GM21390 (cell line): ENCODE measurements at regions not wholly inside any gene's neighbourhood (a gene's known extent, or its start where the extent isn't known, plus 50 kb on each side); places are given as distances from the start of the nearest gene placed in this dataset.
"Not testable (repeated sequence)": the region's sequence is repeated elsewhere in the genome, so short reads cannot be mapped to it uniquely, and the experiment has no call there.

Experiments
- ATAC-seq: cut with Tn5 transposase; IDR thresholded peaks from one replicate; pipeline ENCODE4 v1.9.1; 2021; ENCODE audit not compliant: unreplicated experiment

DNA sequence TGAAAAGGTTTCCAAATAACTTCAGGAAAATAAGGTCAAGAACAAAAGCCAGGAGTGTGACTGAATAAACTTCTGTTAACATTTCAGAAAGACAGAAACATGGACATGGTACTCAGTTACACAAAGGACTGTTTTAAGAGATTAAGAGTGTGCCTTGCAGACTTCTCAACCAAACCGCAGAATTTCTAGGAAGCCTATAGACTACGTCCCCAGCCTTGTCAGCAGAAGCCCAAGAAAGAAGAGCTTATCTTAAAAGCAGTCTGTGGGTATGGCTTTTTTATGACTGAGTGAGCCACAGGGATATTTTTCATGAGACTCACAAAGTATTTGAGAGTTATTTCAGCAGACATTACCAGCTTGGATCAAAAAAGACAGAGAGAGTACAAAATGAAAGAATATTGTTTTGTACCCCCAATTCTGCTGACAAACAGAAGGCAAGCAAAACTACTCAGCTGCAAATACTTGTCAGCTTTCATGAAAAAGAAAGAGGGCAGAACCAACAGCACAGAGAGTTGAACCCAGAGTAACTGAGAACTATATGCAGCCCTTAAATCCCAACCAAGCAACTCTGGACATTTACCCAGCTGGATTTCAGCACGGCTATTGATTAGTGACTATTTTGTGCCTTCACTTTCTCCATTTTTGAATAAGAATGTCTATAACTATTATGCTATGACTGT, 711.0 kb upstream of the CTNND2 start:
- no peak for ATAC-seq

DNA sequence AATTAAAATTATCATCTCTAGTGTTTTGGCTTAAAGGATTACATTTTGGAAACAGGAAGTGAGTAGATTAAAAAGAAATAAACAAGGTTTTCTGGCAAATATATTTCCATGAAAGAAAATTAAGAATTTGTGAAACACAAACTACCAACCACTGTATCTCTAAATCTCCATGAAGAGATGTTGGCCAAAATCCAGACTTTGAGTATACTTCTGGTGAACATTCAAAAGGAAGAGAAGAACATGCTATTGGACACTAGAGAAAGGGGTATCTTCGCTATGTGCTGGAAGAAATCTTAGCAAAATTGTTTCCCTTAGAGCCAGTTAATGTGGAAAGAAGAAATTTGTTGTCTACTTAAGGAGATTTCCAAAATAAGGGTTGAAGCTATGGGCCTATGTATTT, 710.4 kb upstream of the CTNND2 start:
- no peak for ATAC-seq

GRCh38 chr5:12611132-12611531, 706.9 kb upstream of the CTNND2 start:
- ATAC-seq = no peak

- ATAC-seq = not testable (repeated sequence)
Measured at GRCh38 chr5:12607817-12608216, 703.6 kb upstream of the CTNND2 start.

DNA sequence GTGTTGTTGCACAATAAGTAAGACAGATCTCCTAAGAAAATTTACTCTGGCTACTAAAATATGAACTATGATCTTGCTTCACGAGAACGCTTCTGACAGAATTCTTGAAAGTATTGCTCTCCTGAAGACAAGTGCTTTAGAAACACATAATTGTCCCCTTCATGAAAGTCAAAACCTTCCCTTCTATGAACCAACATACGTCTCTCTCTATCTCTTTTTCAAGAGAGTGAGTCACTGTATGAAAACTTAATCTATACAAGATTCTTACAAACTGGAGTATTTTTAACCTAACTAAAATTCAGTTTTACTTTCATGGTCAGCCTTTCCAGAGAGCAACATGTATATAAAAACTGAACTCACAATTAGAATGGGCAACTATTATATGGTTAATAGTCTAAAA, 688.0 kb upstream of the CTNND2 start:
- ATAC-seq = no peak

GRCh38 chr5:12586406-12586805, 682.2 kb upstream of the CTNND2 start:
- no peak for ATAC-seq

DNA sequence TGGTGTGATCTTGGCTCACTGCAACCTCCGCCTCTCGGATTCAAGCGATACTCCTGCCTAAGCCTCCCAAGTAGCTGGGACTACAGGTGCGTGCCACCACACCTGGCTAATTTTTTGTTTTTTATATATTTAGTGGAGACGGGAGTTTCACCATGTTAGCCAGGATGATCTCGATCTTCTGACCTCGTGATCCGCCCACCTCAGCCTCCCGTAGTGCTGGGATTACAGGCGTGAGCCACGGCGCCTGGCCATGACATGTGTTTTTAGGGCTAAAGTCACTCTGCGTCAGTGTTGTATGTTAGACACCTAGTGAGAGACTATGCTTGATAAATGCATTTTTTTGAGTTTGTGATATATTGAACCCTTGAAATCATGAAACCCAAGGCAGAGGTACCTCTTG, 674.6 kb upstream of the CTNND2 start:
- ATAC-seq = not testable (repeated sequence)

- not testable (repeated sequence) for ATAC-seq
Measured at GRCh38 chr5:12576953-12577352, 672.7 kb upstream of the CTNND2 start.

GRCh38 chr5:12574298-12575093, 670.2 kb upstream of the CTNND2 start:
- not testable (repeated sequence) for ATAC-seq

GRCh38 chr5:12573916-12574297, 669.7 kb upstream of the CTNND2 start:
- ATAC-seq = not testable (repeated sequence)

GRCh38 chr5:12570688-12571087, 666.4 kb upstream of the CTNND2 start:
- no peak for ATAC-seq

- ATAC-seq = no peak
Measured at GRCh38 chr5:12566441-12566840, 662.2 kb upstream of the CTNND2 start.

DNA sequence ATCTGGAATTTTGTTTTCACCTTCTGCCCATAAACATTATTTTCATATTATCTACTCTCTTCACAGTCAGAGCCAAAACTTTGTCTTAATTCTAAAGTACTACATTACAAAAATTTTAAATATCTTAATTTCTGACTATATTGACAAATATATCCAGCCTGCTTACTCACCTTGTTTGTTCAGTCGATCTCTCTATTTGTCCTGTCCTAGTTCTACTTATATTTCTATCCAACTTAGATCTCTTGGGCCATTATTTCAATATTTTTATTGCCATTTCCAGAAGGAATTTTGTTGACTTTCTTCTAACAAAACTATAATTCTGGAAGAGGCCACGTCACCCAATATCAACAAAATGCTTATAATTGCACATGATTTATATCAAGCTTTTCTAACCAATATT, 652.8 kb upstream of the CTNND2 start:
- ATAC-seq = no peak

DNA sequence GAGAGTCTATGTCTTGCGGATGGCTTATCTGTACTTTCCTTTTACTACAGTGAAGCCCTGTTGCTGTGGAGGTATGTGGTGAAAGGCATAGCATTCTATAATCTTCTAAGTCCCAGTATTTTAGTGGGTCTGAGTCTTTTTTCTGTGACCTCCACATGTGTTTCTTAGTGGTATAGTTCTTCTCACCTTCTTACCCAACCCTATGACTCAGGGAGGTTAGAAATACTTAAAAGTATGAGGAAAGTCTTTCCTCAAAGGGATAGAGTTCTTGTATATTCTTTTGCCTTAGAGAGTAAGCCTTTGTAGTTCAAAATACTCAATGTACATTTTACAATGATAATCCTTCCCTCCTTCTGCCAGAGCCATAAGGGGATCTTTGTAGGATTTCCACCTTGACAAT, 621.9 kb upstream of the CTNND2 start:
- no peak for ATAC-seq

- ATAC-seq = no peak
Measured at GRCh38 chr5:12522116-12522515, 617.9 kb upstream of the CTNND2 start.

DNA sequence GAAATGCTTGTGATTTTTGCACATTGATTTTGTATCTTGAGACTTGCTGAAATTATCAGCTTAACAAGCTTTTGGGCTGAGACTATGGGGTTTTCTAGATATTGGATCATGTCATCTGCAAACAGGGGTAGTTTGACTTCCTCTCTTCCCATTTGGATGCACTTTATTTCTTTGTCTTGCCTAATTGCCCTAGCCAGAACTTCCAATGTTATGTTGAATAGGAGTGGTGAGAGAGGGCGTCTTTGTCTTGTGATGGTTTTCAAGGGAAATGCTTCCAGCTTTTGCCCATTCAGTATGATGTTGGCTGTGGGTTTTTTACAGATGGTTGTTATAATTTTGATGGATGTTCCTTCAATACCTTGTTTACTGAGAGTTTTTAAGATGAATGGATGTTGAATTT, 600.7 kb upstream of the CTNND2 start:
- not testable (repeated sequence) for ATAC-seq

DNA sequence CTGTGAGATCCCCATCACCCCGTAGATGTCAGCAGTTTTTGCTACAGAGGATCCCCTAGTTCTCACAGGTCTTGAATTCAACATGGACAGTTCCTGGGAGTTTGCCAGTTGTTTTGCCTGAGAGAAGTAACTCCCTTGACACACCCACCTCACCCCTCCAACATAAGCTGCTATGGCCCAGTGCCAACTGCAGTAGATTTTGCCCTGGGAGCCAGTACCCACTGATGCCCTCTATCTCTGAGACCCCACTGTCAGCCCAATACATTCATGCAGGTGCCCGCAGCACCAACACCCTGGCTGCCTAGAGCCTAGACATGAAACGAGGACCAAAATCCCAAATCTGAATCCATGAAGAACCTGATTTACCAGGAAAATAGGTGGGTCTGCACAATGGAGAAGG, 583.9 kb upstream of the CTNND2 start:
- no peak for ATAC-seq

DNA sequence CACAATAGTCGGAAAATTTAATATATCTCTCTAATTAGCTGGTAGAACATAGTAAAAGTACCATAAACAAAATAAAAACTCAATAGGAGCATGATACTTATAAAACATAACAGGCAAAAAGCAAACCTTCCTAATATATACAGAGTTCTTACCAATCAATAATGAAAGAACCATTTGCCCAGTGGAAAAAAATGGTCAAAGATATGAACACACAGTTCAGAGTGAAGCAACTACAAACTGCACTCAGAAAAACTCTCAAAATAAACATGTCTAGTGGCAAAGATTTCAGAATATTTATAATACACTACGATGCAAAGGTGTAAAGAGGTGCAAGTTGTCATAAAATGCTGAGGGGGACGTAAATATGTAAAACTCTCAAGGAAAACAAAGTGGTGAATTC, 576.2 kb upstream of the CTNND2 start:
- ATAC-seq = no peak

GRCh38 chr5:12477554-12477953, 573.3 kb upstream of the CTNND2 start:
- no peak for ATAC-seq

DNA sequence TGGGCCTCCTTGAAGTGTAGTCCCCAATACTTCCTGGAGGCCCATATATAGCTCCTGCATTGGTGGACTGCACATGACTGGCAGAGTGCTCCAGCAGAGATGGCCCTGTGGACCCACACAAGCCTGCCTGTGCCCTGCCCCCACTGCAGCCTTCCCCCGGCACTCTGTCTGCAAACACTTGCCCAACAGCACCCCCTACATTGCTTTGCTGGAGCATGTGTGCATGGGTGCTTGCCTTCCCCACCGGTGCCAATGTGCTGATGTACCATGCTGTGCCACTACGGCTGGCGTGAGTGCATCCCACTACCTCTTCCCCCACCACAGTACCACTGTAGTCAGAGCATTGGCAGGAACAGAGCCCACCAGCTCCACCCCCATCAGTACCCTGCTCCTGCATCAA, 563.6 kb upstream of the CTNND2 start:
- no peak for ATAC-seq

DNA sequence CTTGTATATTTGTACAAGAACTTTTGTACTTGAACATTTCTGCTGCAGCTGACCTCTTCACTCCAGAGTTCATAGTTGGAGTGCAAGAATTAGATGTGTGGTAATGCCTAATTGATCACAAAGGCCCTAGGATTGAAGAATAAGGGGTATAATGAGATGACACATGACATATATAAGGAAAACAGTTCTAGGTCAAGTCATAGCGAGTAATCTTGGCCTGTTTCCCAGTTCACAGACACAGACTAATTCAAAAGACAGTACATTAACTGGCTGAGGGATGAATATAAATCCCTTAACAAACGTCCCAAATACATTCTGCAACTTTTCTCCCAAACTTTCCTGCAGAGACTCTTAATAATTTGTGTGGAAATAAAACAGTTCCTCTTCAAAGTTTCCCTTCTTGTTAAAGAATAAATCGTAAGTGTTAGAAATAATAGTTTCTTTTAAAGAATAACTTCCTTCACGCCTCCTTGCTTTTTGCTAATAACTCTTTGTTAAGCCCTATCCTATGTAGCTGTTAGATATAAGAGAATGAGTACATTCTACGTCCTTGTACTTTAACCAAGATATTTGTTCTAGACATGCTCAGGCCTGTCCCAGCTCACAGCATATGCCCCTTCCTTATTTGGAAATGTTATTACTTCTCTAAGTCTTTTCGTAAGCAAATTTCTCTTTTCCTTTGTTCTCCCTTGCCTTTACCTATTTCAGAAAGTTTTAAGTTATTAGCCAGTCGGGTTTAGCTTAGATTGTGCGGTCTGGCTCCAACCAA, 556.4 kb upstream of the CTNND2 start:
- ATAC-seq = no peak

DNA sequence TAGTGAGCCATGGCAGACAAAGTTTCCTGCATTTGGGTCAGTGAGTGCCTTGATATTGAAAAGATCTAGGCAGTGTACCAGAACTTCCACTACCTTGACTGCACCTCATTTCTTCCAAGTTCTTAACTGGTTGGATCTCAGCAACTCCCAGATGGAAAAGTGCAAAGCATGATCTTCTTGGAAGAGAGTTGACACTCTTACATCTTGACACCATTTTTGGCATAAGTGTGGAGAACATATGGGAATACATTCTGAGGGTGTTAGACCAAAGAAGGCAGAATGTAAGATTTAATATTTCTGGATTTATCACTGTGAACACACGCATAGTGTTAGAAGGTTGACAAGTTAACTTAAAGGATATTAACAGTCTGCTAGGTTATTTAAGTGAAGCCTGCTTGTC, 555.1 kb upstream of the CTNND2 start:
- ATAC-seq = no peak
